Limb (tissue), 2 donors: ENCODE measurements at regions not wholly inside any gene's neighbourhood (a gene's known extent, or its start where the extent isn't known, plus 50 kb on each side); places are given as distances from the start of the nearest gene placed in this dataset.

Source experiments
- DNase-seq, 2 donors: peaks; one replicate each; pipeline ENCODE4 v3.0.0-alpha.2; 2016; ENCODE audit errors: extremely low spot score in 2 of 2

DNA sequence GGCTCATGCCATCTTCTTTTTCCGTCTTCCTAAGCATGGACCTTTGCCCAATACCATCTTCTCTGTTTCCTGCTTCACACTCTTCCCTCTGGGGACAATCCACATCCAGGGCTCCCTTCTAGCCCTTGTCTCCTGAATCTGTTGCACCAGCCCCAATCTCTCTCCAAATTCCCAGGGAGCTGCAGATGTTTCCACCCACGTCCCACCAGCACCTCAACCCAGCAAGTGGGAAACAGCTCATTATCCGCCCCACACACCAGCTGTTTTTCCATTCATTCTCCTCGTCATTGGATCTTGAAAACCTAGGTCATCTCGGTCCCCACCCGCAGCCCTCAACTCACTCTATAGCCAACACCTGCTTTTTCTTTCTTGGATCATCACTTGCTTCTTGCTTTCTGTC is 185.0 kb upstream of the CDYL start:
- DNase-seq = no peak

DNA sequence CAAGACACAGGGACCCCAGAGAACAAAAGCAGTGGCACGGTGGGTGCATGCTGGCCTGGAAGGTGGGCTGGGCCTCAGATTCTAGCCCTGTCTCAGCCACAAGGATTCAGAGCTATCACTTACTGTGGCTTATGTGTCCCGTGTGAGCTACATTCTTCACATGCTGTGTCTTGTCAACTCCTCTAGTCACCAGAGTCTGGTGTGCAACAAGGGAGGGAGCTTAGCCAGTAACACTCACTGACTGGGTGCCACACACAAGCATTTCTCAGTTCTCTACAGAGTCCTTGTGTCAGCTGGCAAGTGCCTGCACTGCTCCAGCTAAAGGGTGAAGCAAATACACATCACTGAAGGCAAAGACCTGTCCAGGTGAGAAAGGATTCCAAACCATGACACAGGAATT is 186.9 kb upstream of the CDYL start:
- no peak for DNase-seq

DNA sequence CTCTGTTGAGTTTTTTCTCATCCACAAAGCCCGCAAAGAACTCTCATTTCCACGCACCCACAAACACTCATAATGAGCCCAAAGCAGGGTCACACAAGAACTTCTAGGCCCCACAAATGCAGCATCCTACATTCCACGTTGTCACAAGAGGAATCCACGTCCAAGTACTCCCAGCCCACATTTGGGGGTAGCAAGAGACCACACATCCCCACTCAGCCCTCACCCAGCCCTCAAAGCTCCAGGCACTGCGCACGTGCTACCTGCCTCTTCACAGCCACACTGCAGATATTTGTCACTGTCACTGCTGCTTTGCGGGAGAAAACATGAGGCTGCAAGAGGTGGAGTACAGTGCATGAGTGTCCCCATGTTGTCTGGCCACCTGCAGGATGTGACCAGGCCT is 187.6 kb upstream of the CDYL start:
- DNase-seq = no peak

DNA sequence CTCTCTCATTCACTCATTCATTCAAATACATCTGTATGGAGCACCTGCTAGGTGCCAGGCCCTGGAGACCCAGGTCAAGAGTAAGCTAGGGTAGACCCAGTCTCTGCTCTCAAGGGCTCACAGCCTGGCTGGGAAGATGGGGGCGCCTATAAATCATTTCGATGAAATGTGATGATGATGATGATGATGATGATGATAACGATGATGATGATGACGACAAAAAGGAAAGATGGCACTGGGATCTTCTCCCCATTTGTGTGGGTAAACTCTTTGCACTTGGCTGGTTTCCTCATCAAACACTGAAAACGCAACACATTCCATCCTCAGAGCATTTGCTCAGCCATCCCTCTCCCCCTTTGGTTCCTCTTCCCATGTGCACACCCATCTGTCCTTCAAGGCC is 188.0 kb upstream of the CDYL start:
- no peak for DNase-seq

DNA sequence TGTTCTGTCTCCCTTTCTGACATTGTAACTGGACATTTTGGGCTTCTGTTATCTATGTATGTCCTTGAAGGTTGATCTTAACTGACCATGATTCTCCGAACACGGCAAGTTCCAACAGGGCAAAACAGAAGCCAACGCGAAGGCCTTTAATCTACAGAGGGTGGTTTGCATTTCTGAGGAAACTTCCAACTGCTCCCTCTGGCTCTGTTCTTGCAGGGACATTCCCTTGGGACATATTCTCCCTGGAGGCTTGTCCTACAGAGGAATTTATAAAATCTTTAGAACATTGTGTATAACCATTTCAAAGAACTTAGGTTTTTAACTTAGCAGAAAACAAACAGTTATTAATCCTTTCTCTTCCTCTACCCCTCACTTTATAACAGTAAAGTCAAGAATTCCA is 189.0 kb upstream of the CDYL start:
- no peak for DNase-seq

DNA sequence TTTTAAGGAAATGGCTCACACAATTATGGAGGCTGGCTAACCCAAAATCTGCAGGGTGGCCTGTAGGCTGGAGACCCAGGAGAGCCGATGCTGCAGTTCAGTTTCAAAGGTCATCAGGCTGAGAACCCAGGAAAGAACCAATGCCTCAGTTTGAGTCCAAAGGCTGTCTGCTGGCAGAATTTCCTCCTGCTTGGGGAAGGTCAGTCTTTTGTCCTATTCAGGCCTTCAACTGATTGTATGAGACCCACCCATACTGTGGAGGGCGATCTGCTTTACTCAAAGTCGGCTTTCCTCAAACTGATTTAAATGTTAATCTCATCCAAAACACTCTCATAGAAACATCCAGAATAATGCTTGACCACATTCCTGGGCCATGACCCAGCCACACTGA is 189.7 kb upstream of the CDYL start:
- DNase-seq = no peak

DNA sequence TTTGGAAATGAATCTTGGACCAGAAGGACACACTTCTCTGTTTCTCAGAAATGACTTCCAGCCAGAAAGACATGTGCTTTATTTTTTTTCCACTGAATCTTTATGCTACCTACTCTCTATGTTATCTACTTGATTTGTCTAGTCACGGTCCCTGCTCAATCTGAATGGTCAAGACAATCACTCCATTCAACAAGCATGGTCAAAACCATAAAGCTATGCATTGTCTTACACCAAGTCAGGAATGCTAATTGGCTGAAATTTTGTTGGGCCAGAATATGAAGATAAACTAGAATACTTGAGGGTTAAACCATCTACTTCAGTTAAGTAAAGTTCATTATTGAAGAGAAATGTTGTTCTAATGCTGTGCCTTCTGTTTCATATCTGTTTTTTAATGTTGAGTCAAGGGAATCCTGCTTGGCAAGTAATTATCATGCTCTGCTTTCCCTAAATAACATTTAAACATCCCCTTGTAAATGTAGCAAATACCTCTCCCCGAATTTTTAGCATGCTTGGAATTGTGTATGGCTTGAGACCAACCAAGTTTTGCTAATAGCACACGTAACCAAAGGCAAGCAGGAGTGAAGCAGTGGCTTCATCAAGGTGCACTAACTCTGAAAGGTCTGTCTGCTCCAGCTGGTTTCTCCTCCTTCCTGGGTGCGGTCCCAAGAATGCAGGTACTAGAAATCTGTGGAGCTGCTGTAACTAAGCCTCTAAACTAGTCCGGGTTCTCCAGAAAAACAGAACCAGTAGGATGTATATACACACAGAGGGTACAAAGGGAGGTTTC is 190.3 kb upstream of the CDYL start:
- no peak for DNase-seq

DNA sequence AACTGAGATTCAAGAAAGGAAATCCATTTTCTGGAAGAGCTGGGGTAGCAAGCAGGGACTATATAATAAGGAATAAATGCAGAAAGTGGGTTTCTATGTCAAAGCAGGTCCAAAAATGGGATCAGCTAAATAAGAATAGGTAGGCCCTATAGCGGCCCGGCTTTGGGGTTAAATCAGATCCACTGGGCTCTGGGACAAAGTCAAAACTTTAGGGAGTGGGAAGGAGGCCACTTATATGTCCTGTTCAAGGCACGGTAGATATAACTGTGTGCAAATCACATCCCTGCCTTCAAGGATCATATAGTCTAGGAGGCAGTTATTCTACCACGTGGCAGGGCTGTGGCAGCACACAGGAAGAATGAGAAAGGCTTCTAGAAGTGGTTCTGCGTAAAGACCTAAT is 191.4 kb upstream of the CDYL start:
- no peak for DNase-seq

DNA sequence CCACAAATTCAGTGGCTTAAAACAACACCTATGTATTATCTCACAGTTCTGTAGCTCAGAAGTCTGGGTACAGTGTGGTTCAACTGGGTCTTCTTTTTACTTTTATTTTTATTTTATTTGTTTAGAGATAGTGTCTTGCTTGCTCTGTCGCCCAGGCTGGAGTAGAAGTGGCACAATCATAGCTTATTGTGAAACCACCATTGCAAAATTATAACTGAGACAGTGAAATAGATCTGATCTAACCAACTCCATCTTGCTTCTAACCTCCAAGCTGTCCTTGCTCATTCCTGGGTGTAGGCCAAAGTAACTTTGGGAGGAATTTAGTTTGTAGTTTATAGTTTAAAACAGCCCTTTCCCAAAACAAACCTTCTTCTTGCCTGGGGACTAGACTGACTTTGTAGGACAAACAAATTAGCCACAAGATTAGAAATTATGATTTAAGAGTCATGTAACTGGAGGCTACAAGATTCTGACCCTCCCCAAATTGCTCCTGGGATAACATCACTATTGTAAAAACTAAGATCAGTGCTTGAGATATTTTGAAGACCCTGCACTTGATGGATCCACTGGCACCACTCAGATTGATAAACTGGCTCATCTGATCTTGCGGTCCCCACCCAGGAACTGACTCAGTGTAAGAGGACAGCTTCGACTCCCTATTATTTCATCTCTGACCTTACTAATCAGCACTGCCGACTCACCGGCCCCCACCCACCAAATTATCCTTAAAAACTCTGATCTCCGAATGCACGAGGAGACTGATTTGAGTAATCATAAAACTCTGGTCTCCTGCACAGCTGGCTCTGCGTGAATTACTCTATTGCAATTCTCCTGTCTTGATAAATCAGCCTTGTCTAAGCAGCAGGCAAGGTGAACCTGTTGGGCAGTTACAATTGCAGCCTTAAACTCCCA is 193.4 kb upstream of the CDYL start:
- no peak for DNase-seq

DNA sequence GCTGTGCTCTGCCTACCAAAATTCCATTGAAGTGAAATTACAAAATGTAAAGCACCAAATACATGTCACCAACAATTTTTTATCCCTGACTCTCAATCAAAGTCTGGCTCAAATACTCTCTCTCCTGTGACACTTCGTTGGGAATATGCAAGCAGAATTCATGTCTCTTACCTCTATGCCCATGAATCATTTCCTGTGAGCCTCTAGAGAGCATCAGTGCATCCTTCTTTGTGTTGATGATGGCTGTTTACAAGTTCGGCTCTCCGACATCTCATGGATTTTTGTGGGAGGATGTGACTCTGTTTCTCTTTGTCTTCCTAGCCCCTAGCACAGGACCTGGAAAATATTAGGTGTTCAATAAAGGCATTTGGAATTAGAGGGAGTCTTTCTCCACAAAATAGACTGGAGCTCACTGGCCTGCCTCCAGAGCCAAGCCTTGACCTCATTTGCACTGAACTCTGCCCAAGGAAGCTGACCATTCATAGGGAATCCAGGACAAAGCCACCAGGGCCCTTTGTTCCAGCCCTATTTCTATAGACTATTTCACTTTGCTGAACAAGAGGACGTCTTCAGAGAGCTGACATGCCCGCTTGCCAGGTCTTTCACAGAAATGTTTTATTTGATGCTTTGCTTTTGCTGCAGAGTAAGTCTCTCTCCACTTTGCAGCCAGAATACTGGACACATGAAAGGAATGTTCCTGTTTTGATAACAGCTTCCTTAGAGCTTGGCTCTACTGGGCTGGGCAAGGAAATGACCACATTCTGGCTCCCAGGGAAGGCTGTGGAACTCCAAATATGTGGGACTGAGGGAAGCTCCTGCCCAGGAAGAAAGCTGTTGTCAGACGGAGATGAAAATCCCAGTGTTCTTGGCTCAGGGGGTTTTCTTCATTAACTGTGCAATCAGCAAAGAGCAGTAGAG is 194.5 kb upstream of the CDYL start:
- DNase-seq = no peak

DNA sequence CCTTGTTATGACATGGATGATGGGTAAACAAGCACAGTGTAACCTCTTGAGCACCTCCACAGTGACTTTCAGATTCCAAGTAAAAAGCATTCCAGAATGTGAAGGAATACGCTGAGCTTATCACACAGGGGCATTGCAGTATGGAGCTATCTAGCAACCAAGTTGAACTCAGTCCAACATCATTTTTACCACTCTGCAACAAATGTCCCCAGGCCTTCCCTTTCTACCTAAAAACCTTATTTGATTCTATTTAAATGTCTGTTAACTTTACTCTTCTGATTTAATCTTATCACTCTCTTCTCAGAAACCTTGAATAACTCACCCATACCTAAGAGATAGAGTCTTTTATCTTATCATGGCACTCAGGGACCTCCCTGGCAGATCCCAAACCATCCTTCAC is 195.8 kb upstream of the CDYL start:
- no peak for DNase-seq

DNA sequence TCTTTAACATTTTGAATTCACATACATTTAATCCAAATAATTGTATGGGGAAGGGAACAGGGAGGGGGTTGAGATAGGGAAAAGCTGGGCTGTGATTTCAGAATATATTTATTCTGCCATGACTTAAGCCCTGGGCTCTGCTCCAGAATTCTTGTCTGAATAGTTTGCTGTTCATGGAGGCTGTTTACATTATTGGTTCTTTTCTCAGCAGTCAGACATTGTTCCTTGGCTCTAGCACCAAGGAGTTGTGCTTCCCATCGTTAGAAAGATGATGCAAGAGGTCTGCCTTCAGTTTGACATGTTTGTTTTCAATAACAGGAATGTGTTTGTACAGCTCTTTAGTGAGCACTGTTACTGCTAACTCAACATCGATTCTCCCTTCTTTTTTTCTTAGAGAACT is 198.8 kb upstream of the CDYL start:
- peak in 1 of 2 donors; percentile 52 for DNase-seq

DNA sequence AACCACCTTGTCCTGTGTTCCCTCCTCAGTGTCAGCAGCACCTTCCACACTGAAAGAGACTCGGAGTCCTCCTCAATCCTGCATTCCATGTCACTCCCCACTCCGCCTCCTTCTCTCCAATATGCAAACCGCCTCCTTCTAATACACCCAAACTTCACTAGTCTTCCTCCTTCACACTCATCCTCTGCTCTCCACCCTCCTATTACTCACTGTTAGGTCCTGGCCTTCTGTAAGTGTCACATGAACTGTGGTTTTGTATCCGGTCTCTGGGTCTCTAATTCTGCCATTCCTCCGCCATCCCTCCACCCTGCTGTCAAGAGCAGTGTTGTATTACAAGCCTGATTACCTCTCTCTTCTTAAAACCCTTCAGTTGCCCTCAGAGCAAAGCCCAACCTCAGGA is 200.5 kb upstream of the CDYL start:
- no peak for DNase-seq

DNA sequence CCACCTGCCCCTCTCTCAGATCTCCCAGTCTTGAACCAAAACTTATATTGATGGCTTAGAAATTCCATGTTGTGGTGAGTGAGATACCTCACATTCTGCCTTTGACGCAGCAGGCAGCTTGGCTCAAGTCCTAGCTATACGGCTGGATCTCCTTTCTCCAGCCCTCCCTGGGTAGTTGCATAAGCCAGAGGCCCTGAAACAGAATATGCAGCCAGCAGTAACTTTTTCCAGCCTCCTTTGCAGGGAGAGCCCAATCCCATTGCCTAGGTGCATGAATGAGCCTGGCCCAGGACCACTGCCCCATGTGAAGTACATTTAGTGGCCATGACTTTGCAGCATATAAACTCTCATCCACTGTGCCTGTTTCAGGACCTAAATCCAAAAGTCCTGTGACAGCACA is 202.2 kb upstream of the CDYL start:
- DNase-seq = peak; percentile 29 to 52

DNA sequence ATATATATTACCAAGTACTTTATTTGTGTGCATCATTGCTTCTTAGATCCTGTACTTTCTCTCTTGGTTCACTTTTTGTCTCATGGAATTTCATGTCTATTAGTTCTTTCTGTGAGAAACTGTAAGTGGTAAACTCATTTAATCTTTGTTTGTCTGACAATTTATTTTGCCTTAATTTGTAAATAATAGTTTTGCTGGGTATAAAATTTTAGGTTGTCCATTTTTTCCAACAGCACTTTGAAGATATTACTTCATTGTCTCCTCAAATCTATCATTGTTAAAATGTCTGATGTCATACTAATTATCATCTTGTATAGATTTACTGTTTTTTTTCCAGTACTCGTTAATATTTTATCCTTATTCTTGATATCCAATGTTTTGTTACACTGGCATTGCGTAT is 205.2 kb upstream of the CDYL start:
- DNase-seq = no peak

DNA sequence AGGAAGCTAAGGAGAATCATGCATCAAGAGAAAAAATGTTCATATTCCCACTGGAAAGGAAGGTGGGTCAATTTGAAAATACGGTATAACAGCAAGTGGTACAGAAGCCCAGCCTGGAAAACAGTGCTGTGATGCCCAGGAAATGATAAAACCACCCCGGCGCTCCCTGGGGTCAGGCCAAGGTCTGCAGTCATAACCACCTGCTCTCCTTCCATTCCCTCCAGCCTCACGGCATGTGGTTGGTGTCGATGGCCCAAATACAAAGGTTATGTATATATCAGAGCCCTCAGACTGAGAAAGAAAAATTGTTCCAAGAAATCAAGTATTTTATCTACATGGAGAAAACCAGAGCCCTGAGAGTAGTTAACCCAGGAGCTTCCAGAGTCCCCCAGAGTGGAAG is 208.1 kb upstream of the CDYL start:
- DNase-seq = no peak

DNA sequence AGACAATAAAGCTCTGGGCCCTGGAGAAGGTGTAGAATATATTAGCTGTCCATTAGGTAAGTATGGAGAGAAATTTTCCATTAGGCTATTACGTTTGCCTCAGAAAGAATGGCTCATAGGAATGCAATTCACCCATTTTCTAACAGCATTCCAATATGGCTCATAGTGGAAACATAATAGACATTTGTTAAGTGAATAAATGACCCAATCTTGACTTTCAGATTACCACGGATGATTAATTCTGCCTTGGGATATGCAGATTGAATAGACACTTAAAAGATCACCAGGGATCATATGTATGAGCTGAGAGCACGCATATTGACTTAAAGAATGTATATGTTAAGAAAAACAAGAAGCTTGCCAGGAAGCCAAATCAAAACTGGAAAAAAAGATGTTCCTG is 209.1 kb upstream of the CDYL start:
- no peak for DNase-seq

DNA sequence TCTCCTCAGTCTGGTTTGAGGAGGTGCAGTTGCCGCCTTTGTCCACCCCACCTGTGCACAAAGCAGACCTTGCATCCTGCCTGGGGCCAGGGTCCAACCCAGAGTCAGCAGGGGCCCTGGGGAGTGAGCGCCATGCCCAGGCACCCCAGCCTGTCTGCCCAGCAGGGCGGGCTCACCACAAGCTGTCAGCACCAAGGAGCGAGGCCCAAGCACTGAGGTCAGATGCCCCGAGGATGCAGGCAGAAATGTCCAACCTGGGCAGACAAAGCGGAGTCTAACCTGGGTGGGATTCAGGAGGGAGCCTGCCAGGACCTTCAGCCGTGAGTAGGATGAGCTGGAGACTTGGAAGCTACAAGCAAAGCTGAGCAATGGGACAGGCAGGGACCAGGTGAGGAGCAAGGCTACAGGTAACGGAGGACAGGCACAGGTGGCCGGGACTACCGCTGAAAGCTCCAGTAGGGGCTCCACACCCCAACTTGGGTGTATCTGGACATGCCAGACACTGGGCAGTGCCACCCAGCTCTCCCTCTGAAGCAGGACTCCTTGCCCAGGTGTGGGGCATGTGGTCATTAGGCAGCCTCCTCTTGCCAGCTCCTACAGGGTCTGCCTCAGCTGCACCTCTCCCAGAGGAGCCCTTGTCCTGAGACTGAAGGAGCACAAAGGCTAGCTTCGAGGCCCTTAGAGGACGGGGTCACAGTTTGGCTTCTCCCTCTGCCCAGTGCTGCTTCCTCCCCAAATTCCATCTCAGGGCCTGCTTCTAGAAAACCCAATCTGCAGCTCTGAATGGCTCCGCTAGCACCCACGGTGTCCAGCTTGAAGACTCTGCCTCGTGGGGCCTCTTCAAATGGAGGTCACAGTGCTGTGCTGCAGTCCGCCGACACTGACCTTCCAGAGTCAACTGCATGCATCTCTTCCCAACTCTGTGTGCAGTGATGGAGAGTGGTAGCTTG is 210.6 kb upstream of the CDYL start:
- no peak for DNase-seq

DNA sequence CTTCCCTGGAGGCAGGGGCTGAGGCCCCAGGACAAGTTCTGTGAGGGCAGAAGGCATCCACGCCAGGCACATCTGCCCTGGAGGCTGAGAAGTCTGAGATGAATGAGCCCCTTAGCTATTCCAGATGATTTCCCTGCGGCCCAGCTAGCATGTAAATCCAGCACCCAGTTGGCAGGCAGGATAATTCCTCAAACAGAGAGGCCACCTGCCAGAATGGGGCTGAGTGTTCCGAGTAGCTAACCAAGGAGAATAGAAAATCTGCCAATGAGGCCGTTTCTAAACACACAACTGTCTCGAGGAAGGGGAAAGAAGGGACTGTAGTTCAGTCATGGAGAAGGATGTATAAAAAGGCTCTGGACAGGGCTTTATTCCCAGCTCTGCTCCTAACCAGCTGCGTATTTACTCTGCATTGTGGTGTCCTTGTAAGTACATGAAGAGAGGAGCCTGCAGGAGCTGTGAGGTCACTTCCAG is 211.4 kb upstream of the CDYL start:
- DNase-seq = no peak

DNA sequence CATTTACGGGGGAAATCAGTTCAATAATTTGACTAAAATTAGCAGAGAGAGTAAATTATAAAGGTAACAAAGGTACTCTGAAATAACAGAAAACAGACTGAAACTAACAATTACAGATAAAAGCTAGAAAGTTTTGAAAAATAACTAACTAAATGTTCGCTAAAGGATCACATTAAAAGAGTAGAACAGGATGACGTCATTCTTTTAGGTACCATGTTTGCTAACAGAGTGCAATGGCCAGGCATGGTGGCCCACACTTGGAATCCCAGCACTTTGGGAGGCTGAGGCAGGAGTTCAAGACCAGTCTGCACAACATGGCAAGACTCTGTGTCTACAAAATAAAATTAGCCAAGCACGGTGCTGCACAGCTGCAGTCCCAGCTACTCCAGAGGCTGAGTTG is 212.3 kb upstream of the CDYL start:
- DNase-seq = no peak

DNA sequence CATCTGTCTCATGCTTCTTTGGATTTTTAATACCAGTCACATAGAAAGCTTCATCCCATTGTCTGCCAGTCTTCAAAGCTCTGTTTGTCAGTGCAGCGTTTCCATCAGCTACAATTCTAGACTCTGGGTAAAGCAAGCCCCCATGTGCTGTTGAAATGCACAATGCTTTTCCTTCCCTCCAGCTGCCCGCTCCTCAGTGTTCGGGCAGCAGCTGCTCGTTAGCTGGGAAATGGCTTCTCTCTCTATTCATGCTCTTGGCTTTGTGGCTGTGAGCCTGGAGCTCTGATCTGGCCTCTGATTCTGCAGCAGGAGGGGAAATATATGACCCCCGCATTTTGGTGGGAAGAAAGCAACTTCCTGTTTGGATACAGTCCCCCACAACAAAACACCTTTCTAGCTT is 213.0 kb upstream of the CDYL start:
- DNase-seq = no peak
